Keratinocyte (primary cell): ENCODE measurements at regions not wholly inside any gene's neighbourhood (a gene's known extent, or its start where the extent isn't known, plus 50 kb on each side); places are given as distances from the start of the nearest gene placed in this dataset.

Experiments used
- DNase-seq: peaks from one replicate; pipeline ENCODE4 v3.0.0-alpha.2; 2011; ENCODE audit warnings: low read depth, missing footprints, low spot score
- FAIRE-seq: peaks from 2 replicates; lab custom pipeline; 2011; peaks lifted over from hg19 to GRCh38; lab: Jason Lieb, UNC
- H2AFZ ChIP-seq: 2 replicates; pipeline ENCODE4 v1.6.0; 2012; ENCODE audit warnings: low read length, control low read depth, inconsistent platforms; ENCODE audit not compliant: control insufficient read depth
- H3K27ac ChIP-seq: 2 replicates; pipeline ENCODE4 v1.5.1; 2011; ENCODE audit warnings: low read length; ENCODE audit not compliant: control insufficient read depth, insufficient read depth
- H3K27me3 ChIP-seq: 3 replicates; pipeline ENCODE4 v1.6.0; 2011; ENCODE audit warnings: low read length; ENCODE audit not compliant: control insufficient read depth, insufficient read depth; ENCODE audit errors: extremely low read depth
- H3K36me3 ChIP-seq, 2 experiments: 2 replicates in 1 of 2; 3 replicates in 1 of 2; pipeline ENCODE4 v1.5.1; 2011; ENCODE audit warnings: low read length in 2 of 2, mild to moderate bottlenecking in 1 of 2; ENCODE audit not compliant: control insufficient read depth in 2 of 2, insufficient read depth in 2 of 2; ENCODE audit errors: extremely low read depth in 1 of 2
- H3K4me1 ChIP-seq: 3 replicates; pipeline ENCODE4 v1.5.1; 2011; ENCODE audit warnings: low read length; ENCODE audit not compliant: control insufficient read depth, insufficient read depth; ENCODE audit errors: extremely low read depth
- H3K4me2 ChIP-seq: 3 replicates; pipeline ENCODE4 v1.6.0; 2011; ENCODE audit warnings: low read depth, low read length; ENCODE audit not compliant: control insufficient read depth, insufficient read depth; ENCODE audit errors: extremely low read depth
- H3K4me3 ChIP-seq, 3 experiments: fragments of 200-600 bp in 1 of 3; sonication (generic) in 1 of 3; 2 replicates in 2 of 3; 3 replicates in 1 of 3; pipeline ENCODE4 v1.5.1; 2011 to 2016; ENCODE audit warnings: low read length in 3 of 3, mild to moderate bottlenecking in 3 of 3, control low read depth in 2 of 3, inconsistent platforms in 1 of 3, low read depth in 1 of 3, mixed read lengths in 1 of 3, mixed run types in 1 of 3, moderate library complexity in 1 of 3; ENCODE audit not compliant: control insufficient read depth in 2 of 3, insufficient read depth in 2 of 3; ENCODE audit errors: extremely low read depth in 1 of 3
- H3K79me2 ChIP-seq: 2 replicates; pipeline ENCODE4 v1.6.0; 2012; ENCODE audit warnings: low read length; ENCODE audit not compliant: control insufficient read depth, insufficient read depth
- H3K9ac ChIP-seq: 3 replicates; pipeline ENCODE4 v1.6.0; 2011; ENCODE audit warnings: low read length; ENCODE audit not compliant: control insufficient read depth, insufficient read depth; ENCODE audit errors: extremely low read depth
- H3K9me1 ChIP-seq: 3 replicates; pipeline ENCODE4 v1.6.0; 2011; ENCODE audit warnings: low read length; ENCODE audit not compliant: control insufficient read depth, insufficient read depth; ENCODE audit errors: extremely low read depth
- H3K9me3 ChIP-seq: 2 replicates; pipeline ENCODE4 v1.5.1; 2012; ENCODE audit warnings: low read depth, low read length; ENCODE audit not compliant: control insufficient read depth
- H4K20me1 ChIP-seq: 3 replicates; pipeline ENCODE4 v1.6.0; 2011; ENCODE audit warnings: low read length; ENCODE audit not compliant: control insufficient read depth, insufficient read depth; ENCODE audit errors: extremely low read depth
- CTCF ChIP-seq, 3 experiments: IDR thresholded peaks in 1 of 3; conservative IDR thresholded peaks in 1 of 3; optimal IDR thresholded peaks in 1 of 3; 2 replicates in 2 of 3; 3 replicates in 1 of 3; pipeline versions ENCODE3 to v1.5.1; 2011; ENCODE audit warnings: low read length in 3 of 3, mild to moderate bottlenecking in 3 of 3, moderate library complexity in 2 of 3, control low read depth in 1 of 3, inconsistent platforms in 1 of 3; ENCODE audit not compliant: insufficient read depth in 2 of 3; ENCODE audit errors: extremely low read depth in 1 of 3
- EZH2 ChIP-seq: IDR thresholded peaks from one replicate; pipeline ENCODE4 v1.6.1; 2012; ENCODE audit warnings: inconsistent platforms, mild to moderate bottlenecking, low read length, moderate library complexity
- dilution Hi-C: fragments of 300-500 bp; cut with MboI; formaldehyde crosslinking; loops from one replicate; pipeline ENCODE4 v1.7.0; 2020; ENCODE audit warnings: low sequenced_read_pairs; ENCODE audit not compliant: extremely low pct_ligation_motif_present

- H3K4me1 ChIP-seq: peaks cover 40% of the 10 kb centered on the region
- H3K9ac ChIP-seq: peak overlapping the region; percentile 61
- H2AFZ ChIP-seq: no peak overlapping the region
- TF ChIP-seq CTCF (optimal IDR thresholded peaks at IDR 0.05 in 1 of 3, IDR thresholded peaks at IDR 0.05 in 1 of 3, conservative IDR thresholded peaks at IDR 0.05 in 1 of 3; ENCODE audit: extremely low read depth in 1 of 3, insufficient read depth in 2 of 3, low read length in 3 of 3) (peak; percentile 80 to 99 (median 93)), EZH2 (no peak)
- no peak overlapping the region for H3K4me3 ChIP-seq
- peaks cover 5% of the 10 kb centered on the region for H3K79me2 ChIP-seq
- no peaks in the 10 kb centered on the region for H3K9me1 ChIP-seq
- no peak for DNase-seq
- H3K27me3 ChIP-seq: no peaks in the 10 kb centered on the region
- H4K20me1 ChIP-seq: peaks cover 3% of the 10 kb centered on the region
- peak overlapping the region; percentile 85 for H3K27ac ChIP-seq
- peak; percentile 96 for FAIRE-seq
- no peaks in the 10 kb centered on the region for H3K9me3 ChIP-seq
- dilution Hi-C loops: no loop called here
- H3K4me2 ChIP-seq: no peak overlapping the region
- H3K36me3 ChIP-seq: peaks cover 2 to 11% of the 10 kb centered on the region in 2 experiments
These were observed 147.6 kb upstream of the CAMK1G start for GRCh38 chr1:209435654-209436566.

GRCh38 chr1:209439828-209440227 lies 143.7 kb upstream of the CAMK1G start:
- no peak overlapping the region for H2AFZ ChIP-seq
- no peaks in the 10 kb centered on the region for H3K79me2 ChIP-seq
- dilution Hi-C loops: no loop called here
- no peak overlapping the region for H3K27ac ChIP-seq
- H3K36me3 ChIP-seq: no peaks in the 10 kb centered on the region
- H3K27me3 ChIP-seq: no peaks in the 10 kb centered on the region
- peaks cover 28% of the 10 kb centered on the region for H3K4me1 ChIP-seq
- H3K9ac ChIP-seq: no peak overlapping the region
- no peaks in the 10 kb centered on the region for H4K20me1 ChIP-seq
- no peak overlapping the region for H3K4me3 ChIP-seq
- no peaks in the 10 kb centered on the region for H3K9me1 ChIP-seq
- DNase-seq: no peak
- H3K4me2 ChIP-seq: no peak overlapping the region
- FAIRE-seq: no peak
- TF ChIP-seq CTCF (optimal IDR thresholded peaks at IDR 0.05 in 1 of 3, IDR thresholded peaks at IDR 0.05 in 1 of 3, conservative IDR thresholded peaks at IDR 0.05 in 1 of 3; ENCODE audit: extremely low read depth in 1 of 3, insufficient read depth in 2 of 3, low read length in 3 of 3): no peak
- no peak for TF ChIP-seq EZH2
- no peaks in the 10 kb centered on the region for H3K9me3 ChIP-seq
